ENCODE measurements at regions not wholly inside any gene's neighbourhood (a gene's known extent, or its start where the extent isn't known, plus 50 kb on each side); places are given as distances from the start of the nearest gene placed in this dataset.

- TF ChIP-seq, protein P1, sequence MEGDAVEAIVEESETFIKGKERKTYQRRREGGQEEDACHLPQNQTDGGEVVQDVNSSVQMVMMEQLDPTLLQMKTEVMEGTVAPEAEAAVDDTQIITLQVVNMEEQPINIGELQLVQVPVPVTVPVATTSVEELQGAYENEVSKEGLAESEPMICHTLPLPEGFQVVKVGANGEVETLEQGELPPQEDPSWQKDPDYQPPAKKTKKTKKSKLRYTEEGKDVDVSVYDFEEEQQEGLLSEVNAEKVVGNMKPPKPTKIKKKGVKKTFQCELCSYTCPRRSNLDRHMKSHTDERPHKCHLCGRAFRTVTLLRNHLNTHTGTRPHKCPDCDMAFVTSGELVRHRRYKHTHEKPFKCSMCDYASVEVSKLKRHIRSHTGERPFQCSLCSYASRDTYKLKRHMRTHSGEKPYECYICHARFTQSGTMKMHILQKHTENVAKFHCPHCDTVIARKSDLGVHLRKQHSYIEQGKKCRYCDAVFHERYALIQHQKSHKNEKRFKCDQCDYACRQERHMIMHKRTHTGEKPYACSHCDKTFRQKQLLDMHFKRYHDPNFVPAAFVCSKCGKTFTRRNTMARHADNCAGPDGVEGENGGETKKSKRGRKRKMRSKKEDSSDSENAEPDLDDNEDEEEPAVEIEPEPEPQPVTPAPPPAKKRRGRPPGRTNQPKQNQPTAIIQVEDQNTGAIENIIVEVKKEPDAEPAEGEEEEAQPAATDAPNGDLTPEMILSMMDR (IDR thresholded peaks at IDR 0.05; ENCODE audit: low read depth, low read length, missing input control) = no peak
- TF ChIP-seq TAF1 (conservative IDR thresholded peaks at IDR 0.05) (no peak), YY1 (IDR thresholded peaks at IDR 0.05) (no peak), SP1 (IDR thresholded peaks at IDR 0.05) (no peak), EGR1 (IDR thresholded peaks at IDR 0.05; ENCODE audit: low read depth in 2 of 2) (no peak), GABPA (IDR thresholded peaks at IDR 0.05 in 1 of 2, conservative IDR thresholded peaks at IDR 0.05 in 1 of 2) (no peak), RAD21 (IDR thresholded peaks at IDR 0.05) (no peak), JUND (IDR thresholded peaks at IDR 0.05) (no peak), FOXA1 (IDR thresholded peaks at IDR 0.05) (no peak), MAX (IDR thresholded peaks at IDR 0.05) (no peak), HNF4A (conservative IDR thresholded peaks at IDR 0.05) (no peak)
- TF ChIP-seq, protein P2, sequence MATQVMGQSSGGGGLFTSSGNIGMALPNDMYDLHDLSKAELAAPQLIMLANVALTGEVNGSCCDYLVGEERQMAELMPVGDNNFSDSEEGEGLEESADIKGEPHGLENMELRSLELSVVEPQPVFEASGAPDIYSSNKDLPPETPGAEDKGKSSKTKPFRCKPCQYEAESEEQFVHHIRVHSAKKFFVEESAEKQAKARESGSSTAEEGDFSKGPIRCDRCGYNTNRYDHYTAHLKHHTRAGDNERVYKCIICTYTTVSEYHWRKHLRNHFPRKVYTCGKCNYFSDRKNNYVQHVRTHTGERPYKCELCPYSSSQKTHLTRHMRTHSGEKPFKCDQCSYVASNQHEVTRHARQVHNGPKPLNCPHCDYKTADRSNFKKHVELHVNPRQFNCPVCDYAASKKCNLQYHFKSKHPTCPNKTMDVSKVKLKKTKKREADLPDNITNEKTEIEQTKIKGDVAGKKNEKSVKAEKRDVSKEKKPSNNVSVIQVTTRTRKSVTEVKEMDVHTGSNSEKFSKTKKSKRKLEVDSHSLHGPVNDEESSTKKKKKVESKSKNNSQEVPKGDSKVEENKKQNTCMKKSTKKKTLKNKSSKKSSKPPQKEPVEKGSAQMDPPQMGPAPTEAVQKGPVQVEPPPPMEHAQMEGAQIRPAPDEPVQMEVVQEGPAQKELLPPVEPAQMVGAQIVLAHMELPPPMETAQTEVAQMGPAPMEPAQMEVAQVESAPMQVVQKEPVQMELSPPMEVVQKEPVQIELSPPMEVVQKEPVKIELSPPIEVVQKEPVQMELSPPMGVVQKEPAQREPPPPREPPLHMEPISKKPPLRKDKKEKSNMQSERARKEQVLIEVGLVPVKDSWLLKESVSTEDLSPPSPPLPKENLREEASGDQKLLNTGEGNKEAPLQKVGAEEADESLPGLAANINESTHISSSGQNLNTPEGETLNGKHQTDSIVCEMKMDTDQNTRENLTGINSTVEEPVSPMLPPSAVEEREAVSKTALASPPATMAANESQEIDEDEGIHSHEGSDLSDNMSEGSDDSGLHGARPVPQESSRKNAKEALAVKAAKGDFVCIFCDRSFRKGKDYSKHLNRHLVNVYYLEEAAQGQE (IDR thresholded peaks at IDR 0.05) = no peak
- TF ChIP-seq, protein P3, sequence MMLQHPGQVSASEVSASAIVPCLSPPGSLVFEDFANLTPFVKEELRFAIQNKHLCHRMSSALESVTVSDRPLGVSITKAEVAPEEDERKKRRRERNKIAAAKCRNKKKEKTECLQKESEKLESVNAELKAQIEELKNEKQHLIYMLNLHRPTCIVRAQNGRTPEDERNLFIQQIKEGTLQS (IDR thresholded peaks at IDR 0.05) = no peak
- TF ChIP-seq, protein P4, sequence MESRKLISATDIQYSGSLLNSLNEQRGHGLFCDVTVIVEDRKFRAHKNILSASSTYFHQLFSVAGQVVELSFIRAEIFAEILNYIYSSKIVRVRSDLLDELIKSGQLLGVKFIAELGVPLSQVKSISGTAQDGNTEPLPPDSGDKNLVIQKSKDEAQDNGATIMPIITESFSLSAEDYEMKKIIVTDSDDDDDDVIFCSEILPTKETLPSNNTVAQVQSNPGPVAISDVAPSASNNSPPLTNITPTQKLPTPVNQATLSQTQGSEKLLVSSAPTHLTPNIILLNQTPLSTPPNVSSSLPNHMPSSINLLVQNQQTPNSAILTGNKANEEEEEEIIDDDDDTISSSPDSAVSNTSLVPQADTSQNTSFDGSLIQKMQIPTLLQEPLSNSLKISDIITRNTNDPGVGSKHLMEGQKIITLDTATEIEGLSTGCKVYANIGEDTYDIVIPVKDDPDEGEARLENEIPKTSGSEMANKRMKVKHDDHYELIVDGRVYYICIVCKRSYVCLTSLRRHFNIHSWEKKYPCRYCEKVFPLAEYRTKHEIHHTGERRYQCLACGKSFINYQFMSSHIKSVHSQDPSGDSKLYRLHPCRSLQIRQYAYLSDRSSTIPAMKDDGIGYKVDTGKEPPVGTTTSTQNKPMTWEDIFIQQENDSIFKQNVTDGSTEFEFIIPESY (IDR thresholded peaks at IDR 0.05) = no peak
Measured at GRCh38 chr18:61057443-61057842, 275.8 kb upstream of the CDH20 start.
